Amniotic epithelial cell (primary cell): ENCODE measurements at regions not wholly inside any gene's neighbourhood (a gene's known extent, or its start where the extent isn't known, plus 50 kb on each side); places are given as distances from the start of the nearest gene placed in this dataset.

Source experiments
- DNase-seq: peaks from one replicate; pipeline ENCODE4 v3.0.0-alpha.2; 2010; ENCODE audit warnings: low read depth

GRCh38 chr3:141814375-141814774, 51.2 kb downstream of the GRK7 start:
- DNase-seq = no peak

GRCh38 chr3:141815667-141816066, 52.5 kb downstream of the GRK7 start:
- no peak for DNase-seq

GRCh38 chr3:141816958-141817357, 53.8 kb downstream of the GRK7 start:
- DNase-seq = peak; percentile 23

- DNase-seq = no peak
Measured at GRCh38 chr3:141825216-141826011, 51.0 kb upstream of the ATP1B3 start.
